H9 (cell line): ENCODE measurements at regions not wholly inside any gene's neighbourhood (a gene's known extent, or its start where the extent isn't known, plus 50 kb on each side); places are given as distances from the start of the nearest gene placed in this dataset.

ENCODE experiments used
- DNase-seq: peaks from one replicate; pipeline ENCODE4 v3.0.0-alpha.2; 2017
- H2AFZ ChIP-seq: one replicate; pipeline ENCODE4 v1.6.1; 2013; ENCODE audit warnings: mild to moderate bottlenecking, low read length, control low read depth, moderate library complexity
- H2AK5ac ChIP-seq: 2 replicates; pipeline ENCODE4 v1.6.1; 2013; ENCODE audit warnings: low read length, control low read depth, mixed read lengths; ENCODE audit not compliant: insufficient read length
- H2BK120ac ChIP-seq: one replicate; pipeline ENCODE4 v1.6.1; 2013; ENCODE audit warnings: low read depth, mild to moderate bottlenecking, low read length, control low read depth, inconsistent platforms; ENCODE audit not compliant: poor library complexity, severe bottlenecking
- H2BK12ac ChIP-seq: 2 replicates; pipeline ENCODE4 v1.6.1; 2013; ENCODE audit warnings: low read length, control low read depth, mixed read lengths, low read depth; ENCODE audit not compliant: insufficient read length
- H2BK15ac ChIP-seq: 2 replicates; pipeline ENCODE4 v1.6.1; 2013; ENCODE audit warnings: low read depth, low read length, control low read depth
- H2BK20ac ChIP-seq: one replicate; pipeline ENCODE4 v1.6.1; 2013; ENCODE audit warnings: low read depth, mild to moderate bottlenecking, low read length, control low read depth, inconsistent platforms; ENCODE audit not compliant: poor library complexity, severe bottlenecking
- H2BK5ac ChIP-seq: 2 replicates; pipeline ENCODE4 v1.6.1; 2013; ENCODE audit warnings: low read length, control low read depth, mixed read lengths; ENCODE audit not compliant: insufficient read length
- H3K14ac ChIP-seq: 2 replicates; pipeline ENCODE4 v1.6.1; 2013; ENCODE audit warnings: low read length, control low read depth; ENCODE audit not compliant: insufficient read depth
- H3K18ac ChIP-seq: 2 replicates; pipeline ENCODE4 v1.6.1; 2013; ENCODE audit warnings: low read depth, mild to moderate bottlenecking, mixed read lengths, low read length, control low read depth; ENCODE audit not compliant: insufficient read length
- H3K23ac ChIP-seq: 2 replicates; pipeline ENCODE4 v1.6.1; 2013; ENCODE audit warnings: low read length, control low read depth, mixed read lengths, low read depth; ENCODE audit not compliant: insufficient read length
- H3K23me2 ChIP-seq: 2 replicates; pipeline ENCODE4 v1.6.1; 2013; ENCODE audit warnings: low read depth, mild to moderate bottlenecking, mixed read lengths, low read length, control low read depth; ENCODE audit not compliant: insufficient read length, poor library complexity, severe bottlenecking
- H3K27ac ChIP-seq: 2 replicates; pipeline ENCODE4 v1.5.1; 2013; ENCODE audit warnings: low read length, control low read depth, mixed read lengths, low read depth; ENCODE audit not compliant: insufficient read length
- H3K27me3 ChIP-seq: 2 replicates; pipeline ENCODE4 v1.6.1; 2013; ENCODE audit warnings: low read length, control low read depth, inconsistent platforms; ENCODE audit not compliant: insufficient read depth
- H3K4ac ChIP-seq: 2 replicates; pipeline ENCODE4 v1.6.1; 2013; ENCODE audit warnings: low read depth, mild to moderate bottlenecking, control low read depth, inconsistent platforms, low read length, moderate library complexity
- H3K4me1 ChIP-seq: 2 replicates; pipeline ENCODE4 v1.6.1; 2013; ENCODE audit warnings: low read length, control low read depth, inconsistent platforms; ENCODE audit not compliant: insufficient read depth
- H3K4me2 ChIP-seq: 2 replicates; pipeline ENCODE4 v1.6.1; 2013; ENCODE audit warnings: low read length, control low read depth, mixed read lengths; ENCODE audit not compliant: insufficient read length, insufficient read depth
- H3K56ac ChIP-seq: 2 replicates; pipeline ENCODE4 v1.6.1; 2013; ENCODE audit warnings: low read depth, mild to moderate bottlenecking, mixed read lengths, low read length, control low read depth; ENCODE audit not compliant: insufficient read length
- H3K79me1 ChIP-seq: 2 replicates; pipeline ENCODE4 v1.6.1; 2013; ENCODE audit warnings: low read depth, mild to moderate bottlenecking, moderate library complexity, low read length, control low read depth, inconsistent platforms; ENCODE audit not compliant: insufficient read depth, poor library complexity, severe bottlenecking
- H3K79me2 ChIP-seq: 2 replicates; pipeline ENCODE4 v1.6.1; 2013; ENCODE audit warnings: low read length, control low read depth, inconsistent platforms; ENCODE audit not compliant: insufficient read depth
- H3K9ac ChIP-seq: 2 replicates; pipeline ENCODE4 v1.6.1; 2013; ENCODE audit warnings: low read length, control low read depth, mixed read lengths; ENCODE audit not compliant: insufficient read length; ENCODE audit errors: extremely low read depth
- H3K9me3 ChIP-seq: one replicate; pipeline ENCODE4 v1.6.1; 2013; ENCODE audit warnings: low read depth, low read length, inconsistent platforms; ENCODE audit not compliant: control insufficient read depth
- H3T11ph ChIP-seq: one replicate; pipeline ENCODE4 v1.6.1; 2013; ENCODE audit warnings: mild to moderate bottlenecking, low read length, control low read depth, inconsistent platforms
- H4K20me1 ChIP-seq: one replicate; pipeline ENCODE4 v1.6.1; 2013; ENCODE audit not compliant: control insufficient read depth, insufficient read length, insufficient read depth
- H4K5ac ChIP-seq: 2 replicates; pipeline ENCODE4 v1.6.1; 2013; ENCODE audit warnings: low read depth, mild to moderate bottlenecking, mixed read lengths, low read length, control low read depth; ENCODE audit not compliant: insufficient read length
- H4K8ac ChIP-seq: replicated peaks from 2 replicates; pipeline ENCODE4 v1.6.1; 2013; ENCODE audit warnings: low read length, control low read depth, mixed read lengths, low read depth; ENCODE audit not compliant: insufficient read length
- H4K91ac ChIP-seq: 2 replicates; pipeline ENCODE4 v1.6.1; 2013; ENCODE audit warnings: low read depth, mild to moderate bottlenecking, moderate library complexity, mixed read lengths, low read length, control low read depth; ENCODE audit not compliant: insufficient read length
- H3K27ac Mint-ChIP-seq, 3 experiments: 2 replicates in 2 of 3; 3 replicates in 1 of 3; pipeline ENCODE4 v1.8.0; 2020 to 2021; ENCODE audit warnings: mixed read lengths in 3 of 3, mild to moderate bottlenecking in 1 of 3, moderate library complexity in 1 of 3
- H3K27me3 Mint-ChIP-seq: 2 replicates; pipeline ENCODE4 v1.8.0; 2021; ENCODE audit warnings: low read depth, mild to moderate bottlenecking, moderate library complexity, mixed read lengths
- H3K36me3 Mint-ChIP-seq, 3 experiments: 2 replicates in 2 of 3; 3 replicates in 1 of 3; pipeline ENCODE4 v1.8.0; 2020 to 2021; ENCODE audit warnings: low read depth in 3 of 3, mixed read lengths in 3 of 3; ENCODE audit not compliant: insufficient read depth in 1 of 3
- H3K4me1 Mint-ChIP-seq, 2 experiments: 2 replicates each; pipeline ENCODE4 v1.8.0; 2020; ENCODE audit warnings: mixed read lengths in 2 of 2
- H3K4me3 Mint-ChIP-seq, 2 experiments: 2 replicates in 1 of 2; 3 replicates in 1 of 2; pipeline ENCODE4 v1.8.0; 2020 to 2021; ENCODE audit warnings: mild to moderate bottlenecking in 2 of 2, mixed read lengths in 2 of 2, moderate library complexity in 1 of 2
- H3K9me3 Mint-ChIP-seq, 2 experiments: 2 replicates in 1 of 2; 3 replicates in 1 of 2; pipeline ENCODE4 v1.8.0; 2020; ENCODE audit warnings: mild to moderate bottlenecking in 2 of 2, mixed read lengths in 2 of 2, moderate library complexity in 1 of 2
- WGBS: extraction: QIAGEN DNeasy Blood & Tissue Kit; methylation state at CpG from one replicate; pipeline ENCODE4 v1.1.7; 2013; ENCODE audit warnings: missing lambda C conversion rate, low lambda C conversion rate, mixed read lengths; ENCODE audit not compliant: insufficient read length; ENCODE audit errors: extremely low coverage; 5-methylcytosine and 5-hydroxymethylcytosine counted together
- TF ChIP-seq, protein P1 (sequence below): fragments of 200-600 bp; sonication (generic); conservative IDR thresholded peaks from 3 replicates; pipeline ENCODE4 v1.8.0; 2021; ENCODE audit warnings: antibody characterized with exemption, mild to moderate bottlenecking

DNA sequence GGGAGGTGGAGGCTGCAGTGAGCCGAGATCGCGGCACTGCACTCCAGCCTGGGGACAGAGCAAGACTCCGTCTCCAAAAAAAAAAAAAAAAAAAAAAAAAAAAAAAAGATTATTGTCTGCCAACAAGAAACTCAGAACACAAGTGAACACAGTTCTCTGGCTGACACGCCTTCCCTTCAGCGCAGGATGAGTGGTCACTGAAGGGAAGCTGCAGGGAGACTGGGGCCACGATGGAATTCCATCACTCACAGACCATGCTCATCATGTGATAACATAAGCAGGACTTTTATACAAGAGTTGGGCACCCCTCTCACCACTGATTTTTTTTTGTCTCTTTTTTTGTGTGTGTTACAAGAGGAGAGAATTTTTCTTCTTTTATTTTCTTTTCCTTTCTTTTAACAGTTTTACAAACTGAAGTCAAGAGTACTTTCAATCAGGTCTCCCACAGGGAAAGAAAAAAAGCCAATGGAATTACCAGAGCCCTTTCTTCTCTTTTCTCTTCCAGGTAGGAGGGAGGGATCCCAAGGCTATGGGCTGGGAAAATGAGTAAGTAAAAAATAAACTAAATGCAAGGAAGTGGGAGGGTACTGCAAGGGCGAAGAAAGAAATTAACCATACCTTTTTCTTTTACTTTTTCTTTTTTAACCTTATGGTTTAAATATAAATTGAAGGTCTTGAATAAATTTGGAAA is 435.6 kb downstream of the GPM6A start:
- H3K9me3 Mint-ChIP-seq, result no peaks in the 10 kb centered on the region

More for the DNA sequence above, 435.6 kb downstream of the GPM6A start:
- no peak overlapping the region for H3K27ac ChIP-seq
- no peak overlapping the region for H2BK12ac ChIP-seq
- H3K4me1 ChIP-seq, result peaks cover 3% of the 10 kb centered on the region
- H3K79me1 ChIP-seq, result no peaks in the 10 kb centered on the region
- no peaks in the 10 kb centered on the region for H4K20me1 ChIP-seq
- H2AK5ac ChIP-seq, result no peak overlapping the region
- H3K4me2 ChIP-seq, result no peak overlapping the region
- no peak overlapping the region for H2BK15ac ChIP-seq
- H2BK20ac ChIP-seq, result no peak overlapping the region
- no peak overlapping the region for H4K8ac ChIP-seq
- no peak overlapping the region for H3K4me3 Mint-ChIP-seq
- no peak overlapping the region for H4K91ac ChIP-seq
- no peak overlapping the region for H2BK5ac ChIP-seq
- H2AFZ ChIP-seq, result no peak overlapping the region
- no peaks in the 10 kb centered on the region for H3K23me2 ChIP-seq
- peaks cover 23 to 25% of the 10 kb centered on the region in 2 experiments for H3K4me1 Mint-ChIP-seq
- no peak overlapping the region for H3K14ac ChIP-seq
- H3K27me3 ChIP-seq, result no peaks in the 10 kb centered on the region
- no peaks in the 10 kb centered on the region for H3K36me3 Mint-ChIP-seq
- TF ChIP-seq, protein P1, sequence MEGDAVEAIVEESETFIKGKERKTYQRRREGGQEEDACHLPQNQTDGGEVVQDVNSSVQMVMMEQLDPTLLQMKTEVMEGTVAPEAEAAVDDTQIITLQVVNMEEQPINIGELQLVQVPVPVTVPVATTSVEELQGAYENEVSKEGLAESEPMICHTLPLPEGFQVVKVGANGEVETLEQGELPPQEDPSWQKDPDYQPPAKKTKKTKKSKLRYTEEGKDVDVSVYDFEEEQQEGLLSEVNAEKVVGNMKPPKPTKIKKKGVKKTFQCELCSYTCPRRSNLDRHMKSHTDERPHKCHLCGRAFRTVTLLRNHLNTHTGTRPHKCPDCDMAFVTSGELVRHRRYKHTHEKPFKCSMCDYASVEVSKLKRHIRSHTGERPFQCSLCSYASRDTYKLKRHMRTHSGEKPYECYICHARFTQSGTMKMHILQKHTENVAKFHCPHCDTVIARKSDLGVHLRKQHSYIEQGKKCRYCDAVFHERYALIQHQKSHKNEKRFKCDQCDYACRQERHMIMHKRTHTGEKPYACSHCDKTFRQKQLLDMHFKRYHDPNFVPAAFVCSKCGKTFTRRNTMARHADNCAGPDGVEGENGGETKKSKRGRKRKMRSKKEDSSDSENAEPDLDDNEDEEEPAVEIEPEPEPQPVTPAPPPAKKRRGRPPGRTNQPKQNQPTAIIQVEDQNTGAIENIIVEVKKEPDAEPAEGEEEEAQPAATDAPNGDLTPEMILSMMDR, result no peak
- no CpG with 5 or more reads among the region's 8 CpGs for WGBS
- no peak overlapping the region for H2BK120ac ChIP-seq
- no peak overlapping the region for H4K5ac ChIP-seq
- H3T11ph ChIP-seq, result no peak overlapping the region
- no peak overlapping the region for H3K56ac ChIP-seq
- H3K23ac ChIP-seq, result no peak overlapping the region
- H3K18ac ChIP-seq, result no peak overlapping the region
- H3K27ac Mint-ChIP-seq, result no peak overlapping the region
- no peak overlapping the region for H3K4ac ChIP-seq
- no peak for DNase-seq
- H3K9ac ChIP-seq, result no peak overlapping the region
- H3K27me3 Mint-ChIP-seq, result no peaks in the 10 kb centered on the region
- H3K79me2 ChIP-seq, result no peaks in the 10 kb centered on the region
- no peaks in the 10 kb centered on the region for H3K9me3 ChIP-seq
